Common myeloid progenitor, CD34-positive (primary cell): ENCODE measurements at regions not wholly inside any gene's neighbourhood (a gene's known extent, or its start where the extent isn't known, plus 50 kb on each side); places are given as distances from the start of the nearest gene placed in this dataset.

ENCODE experiments used
- CTCF ChIA-PET: fragments of 350-600 bp; sonication (Branson Sonifier 250); formaldehyde crosslinking; loops from one replicate; lab custom pipeline; 2021; ENCODE audit warnings: antibody characterized with exemption; lab: Charles Lee
- POLR2A ChIA-PET: fragments of 350-600 bp; sonication (Branson Sonifier 250); formaldehyde crosslinking; loops from one replicate; lab custom pipeline; 2021; ENCODE audit warnings: antibody characterized with exemption; lab: Charles Lee
- DNase-seq, 3 donors: peaks; one replicate each; pipeline versions ENCODE4 v3.0.0 to v3.0.0-alpha.2; 2013
- H3K27ac ChIP-seq, 2 experiments: 1 replicate in 1 of 2; 2 replicates in 1 of 2; pipeline ENCODE4 v1.7.0; 2013; ENCODE audit warnings: inconsistent platforms in 2 of 2, low read length in 2 of 2, mild to moderate bottlenecking in 2 of 2, low read depth in 1 of 2, moderate library complexity in 1 of 2; ENCODE audit not compliant: severe bottlenecking in 2 of 2, insufficient read depth in 1 of 2, poor library complexity in 1 of 2
- H3K27me3 ChIP-seq, 5 experiments: replicated peaks in 2 of 5; 1 replicate in 3 of 5; 2 replicates in 2 of 5; pipeline versions ENCODE4 v1.6.1 to v1.7.0; 2013; ENCODE audit warnings: low read length in 4 of 5, mild to moderate bottlenecking in 2 of 5, moderate library complexity in 2 of 5, inconsistent platforms in 1 of 5; ENCODE audit not compliant: insufficient read depth in 5 of 5, control insufficient read depth in 4 of 5
- H3K36me3 ChIP-seq, 4 experiments: 1 replicate in 2 of 4; 2 replicates in 2 of 4; pipeline versions ENCODE4 v1.6.1 to v1.7.0; 2013; ENCODE audit warnings: low read length in 3 of 4, control low read depth in 1 of 4, mild to moderate bottlenecking in 1 of 4; ENCODE audit not compliant: control insufficient read depth in 4 of 4, insufficient read depth in 4 of 4
- H3K4me1 ChIP-seq, 4 experiments: 1 replicate in 3 of 4; 2 replicates in 1 of 4; pipeline versions ENCODE4 v1.6.1 to v1.7.1; 2013; ENCODE audit warnings: low read length in 3 of 4, mild to moderate bottlenecking in 3 of 4, control low read depth in 1 of 4, inconsistent platforms in 1 of 4, moderate library complexity in 1 of 4; ENCODE audit not compliant: control insufficient read depth in 4 of 4, insufficient read depth in 4 of 4; ENCODE audit errors: control extremely low read depth in 1 of 4
- H3K4me3 ChIP-seq, 7 experiments: 1 replicate in 4 of 7; 2 replicates in 3 of 7; pipeline versions ENCODE4 v1.5.1 to v1.7.0; 2013; ENCODE audit warnings: mild to moderate bottlenecking in 7 of 7, low read length in 6 of 7, moderate library complexity in 6 of 7, inconsistent platforms in 2 of 7, low read depth in 2 of 7, control low read depth in 1 of 7; ENCODE audit not compliant: insufficient read depth in 4 of 7, control insufficient read depth in 1 of 7; ENCODE audit errors: extremely low read depth in 1 of 7
- H3K9me3 ChIP-seq, 5 experiments: 1 replicate in 4 of 5; 2 replicates in 1 of 5; pipeline versions ENCODE4 v1.6.1 to v1.7.1; 2013; ENCODE audit warnings: low read length in 4 of 5, mild to moderate bottlenecking in 2 of 5, inconsistent platforms in 1 of 5, low read depth in 1 of 5, moderate library complexity in 1 of 5; ENCODE audit not compliant: control insufficient read depth in 4 of 5, insufficient read depth in 2 of 5; ENCODE audit errors: control extremely low read depth in 1 of 5
- WGBS: methylation state at CpG from one replicate; pipeline ENCODE4 v1.1.5; 2013; ENCODE audit not compliant: insufficient coverage; 5-methylcytosine and 5-hydroxymethylcytosine counted together

DNA sequence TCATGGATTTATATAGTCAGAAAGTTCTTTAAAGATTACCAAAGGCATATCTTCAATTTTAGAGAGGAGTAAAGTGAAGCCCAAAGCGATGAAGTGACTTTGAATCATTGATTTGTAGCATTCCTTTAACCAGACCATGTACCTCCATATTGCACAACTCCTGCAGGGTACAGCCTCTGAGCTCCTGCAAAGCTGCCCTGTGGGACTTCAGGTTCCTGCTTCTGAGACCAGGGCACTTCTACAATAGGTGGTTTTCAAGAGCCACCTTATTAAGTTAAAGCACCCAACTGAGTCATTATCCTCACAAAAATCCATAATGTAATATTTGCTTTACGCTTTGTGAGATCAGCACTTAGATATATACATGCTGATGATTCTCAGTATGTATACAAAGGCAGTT, 270.7 kb upstream of the RGS17 start:
- 100% methylated on average over 1 of the region's 2 CpGs for WGBS
- H3K27me3 ChIP-seq = no peaks in the 10 kb centered on the region

DNA sequence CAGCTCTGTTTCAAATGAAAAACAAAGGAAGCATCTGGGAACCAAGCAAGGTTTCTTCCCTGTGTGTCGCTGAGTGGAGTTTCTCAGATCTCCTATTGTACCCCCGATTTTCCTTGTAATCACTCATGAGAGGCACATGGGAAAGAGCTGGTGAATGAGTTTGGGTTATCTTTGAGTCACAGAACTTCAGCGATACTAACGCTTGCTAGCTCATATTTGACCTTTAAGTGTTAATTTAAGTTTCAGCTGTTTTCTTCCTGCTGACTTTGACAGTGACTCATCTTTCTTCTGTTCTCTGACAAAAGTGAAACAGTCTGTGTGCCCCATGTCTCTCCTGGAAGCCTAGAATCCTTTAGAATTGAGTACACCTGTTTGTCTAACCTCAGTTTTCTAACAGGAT, 261.1 kb upstream of the RGS17 start:
- H3K4me3 ChIP-seq = no peak overlapping the region
- H3K9me3 ChIP-seq = no peaks in the 10 kb centered on the region
- no peak overlapping the region for H3K27ac ChIP-seq
- H3K27me3 ChIP-seq = no peaks in the 10 kb centered on the region
- no peak for DNase-seq
- WGBS = 100% methylated on average over 1 of the region's 4 CpGs
- H3K4me1 ChIP-seq = no peaks in the 10 kb centered on the region
- H3K36me3 ChIP-seq = no peaks in the 10 kb centered on the region
- ChIA-PET CTCF (no interaction called here), POLR2A (no interaction called here)

More for the DNA sequence above, 270.7 kb upstream of the RGS17 start:
- Histone ChIP-seq H3K27ac (no peak overlapping the region), H3K4me1 (no peaks in the 10 kb centered on the region), H3K36me3 (no peaks in the 10 kb centered on the region), H3K9me3 (peaks cover 0 to 3% (median 0%) of the 10 kb centered on the region in 5 experiments), H3K4me3 (no peak overlapping the region)
- DNase-seq = no peak
- CTCF ChIA-PET = no interaction called here
- POLR2A ChIA-PET = no interaction called here

DNA sequence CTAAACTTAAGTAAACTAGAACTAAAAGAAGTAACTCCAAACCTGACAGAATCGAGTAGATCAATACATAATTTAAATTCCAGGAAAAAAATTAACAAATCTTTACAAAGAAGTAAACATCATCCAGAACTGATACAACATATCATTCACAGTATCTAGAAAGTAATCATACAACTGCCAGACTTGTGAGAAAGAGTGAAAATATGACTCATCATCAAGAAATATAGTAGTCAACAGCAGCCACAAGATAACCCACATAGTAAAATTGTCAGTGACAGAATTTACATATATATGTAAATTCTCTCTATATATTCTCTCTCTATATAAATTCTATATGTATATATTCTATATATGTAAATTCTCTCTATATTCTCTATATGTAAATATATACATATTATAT, 242.8 kb upstream of the RGS17 start:
- no peak overlapping the region for H3K4me3 ChIP-seq
- H3K36me3 ChIP-seq = no peaks in the 10 kb centered on the region
- no CpG with 5 or more reads among the region's 1 CpG for WGBS
- no peaks in the 10 kb centered on the region for H3K4me1 ChIP-seq
- no peak overlapping the region for H3K27ac ChIP-seq
- ChIA-PET POLR2A (no interaction called here), CTCF (no interaction called here)
- DNase-seq = no peak
- no peaks in the 10 kb centered on the region for H3K9me3 ChIP-seq
- no peaks in the 10 kb centered on the region for H3K27me3 ChIP-seq

DNA sequence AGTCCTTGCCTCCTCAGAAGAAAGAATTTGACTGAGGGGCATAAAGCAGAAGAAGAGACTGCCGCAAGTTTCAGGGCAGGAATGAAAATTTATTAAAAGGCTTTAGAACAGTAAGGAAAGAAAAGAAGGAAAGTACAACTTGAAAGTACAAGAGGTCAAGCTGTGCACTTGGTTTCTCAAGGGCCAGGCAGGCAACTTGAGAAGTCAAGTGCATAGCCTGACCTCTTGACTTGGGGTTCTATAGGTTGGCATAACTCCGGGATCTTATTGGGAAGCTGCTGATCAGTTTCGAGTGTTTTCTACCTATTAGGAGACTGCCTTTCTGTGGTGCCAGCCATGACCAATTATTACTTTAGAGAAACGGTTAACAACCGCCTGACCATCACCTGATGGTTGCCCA, 237.0 kb upstream of the RGS17 start:
- ChIA-PET POLR2A (no interaction called here), CTCF (no interaction called here)
- no peaks in the 10 kb centered on the region for H3K4me1 ChIP-seq
- no peaks in the 10 kb centered on the region for H3K36me3 ChIP-seq
- no peak overlapping the region for H3K27ac ChIP-seq
- no peak for DNase-seq
- no peak overlapping the region for H3K4me3 ChIP-seq
- H3K27me3 ChIP-seq = no peaks in the 10 kb centered on the region
- WGBS = 100% methylated on average over 4 of the region's 5 CpGs
- H3K9me3 ChIP-seq = peaks cover 0 to 3% (median 0%) of the 10 kb centered on the region in 5 experiments

DNA sequence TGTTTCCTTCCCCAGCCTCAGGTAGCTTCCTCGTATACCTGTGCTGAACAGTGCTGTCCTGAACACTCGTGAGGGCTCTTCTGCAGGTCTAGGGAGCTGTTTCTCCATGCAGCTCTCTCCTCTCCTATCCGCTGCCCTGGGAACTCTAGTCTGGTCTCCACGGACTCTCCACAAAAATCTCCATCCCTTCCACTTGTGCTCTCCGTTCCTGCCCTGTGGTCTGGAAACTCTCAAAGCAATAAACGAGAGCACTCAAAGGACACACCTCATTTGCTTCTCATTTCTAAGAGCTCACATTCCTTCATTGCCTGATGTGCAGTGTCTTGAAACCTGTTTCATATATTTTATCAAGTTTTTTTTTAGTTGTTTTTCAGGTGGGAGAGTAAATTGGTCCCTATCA, 235.9 kb upstream of the RGS17 start:
- no peak overlapping the region for H3K4me3 ChIP-seq
- H3K27me3 ChIP-seq = no peaks in the 10 kb centered on the region
- WGBS = 92% methylated on average over 6 of the region's 6 CpGs
- POLR2A ChIA-PET = no interaction called here
- no peak overlapping the region for H3K27ac ChIP-seq
- DNase-seq = no peak
- no peaks in the 10 kb centered on the region for H3K4me1 ChIP-seq
- H3K9me3 ChIP-seq = peaks cover 0 to 3% (median 0%) of the 10 kb centered on the region in 5 experiments
- no peaks in the 10 kb centered on the region for H3K36me3 ChIP-seq
- CTCF ChIA-PET = no interaction called here

DNA sequence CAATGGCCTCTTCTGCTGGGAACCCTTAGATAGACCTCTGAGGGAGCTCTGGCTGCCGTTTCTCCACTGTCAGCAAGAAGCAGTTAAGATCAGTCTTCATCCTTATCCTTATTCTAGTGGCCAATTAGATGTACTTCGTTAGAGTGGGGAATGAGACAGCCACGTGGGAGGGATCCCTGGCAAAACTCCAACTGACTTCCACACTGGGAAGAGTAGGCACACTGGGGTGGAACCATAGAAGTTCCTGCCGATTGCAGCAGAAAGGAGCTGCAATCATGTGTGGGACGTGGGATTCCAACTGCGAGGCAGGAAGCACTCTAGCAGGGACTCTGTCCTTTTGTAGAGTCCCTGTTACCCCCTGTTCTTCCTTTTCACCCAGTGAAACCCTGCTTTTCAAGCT, 226.3 kb upstream of the RGS17 start:
- Histone ChIP-seq H3K27ac (no peak overlapping the region), H3K36me3 (no peaks in the 10 kb centered on the region), H3K4me1 (no peaks in the 10 kb centered on the region), H3K4me3 (no peak overlapping the region), H3K27me3 (no peaks in the 10 kb centered on the region), H3K9me3 (peaks cover 0 to 4% (median 0%) of the 10 kb centered on the region in 5 experiments)
- POLR2A ChIA-PET = no interaction called here
- WGBS = 73% methylated on average over 6 of the region's 6 CpGs
- no peak for DNase-seq
- CTCF ChIA-PET = no interaction called here

DNA sequence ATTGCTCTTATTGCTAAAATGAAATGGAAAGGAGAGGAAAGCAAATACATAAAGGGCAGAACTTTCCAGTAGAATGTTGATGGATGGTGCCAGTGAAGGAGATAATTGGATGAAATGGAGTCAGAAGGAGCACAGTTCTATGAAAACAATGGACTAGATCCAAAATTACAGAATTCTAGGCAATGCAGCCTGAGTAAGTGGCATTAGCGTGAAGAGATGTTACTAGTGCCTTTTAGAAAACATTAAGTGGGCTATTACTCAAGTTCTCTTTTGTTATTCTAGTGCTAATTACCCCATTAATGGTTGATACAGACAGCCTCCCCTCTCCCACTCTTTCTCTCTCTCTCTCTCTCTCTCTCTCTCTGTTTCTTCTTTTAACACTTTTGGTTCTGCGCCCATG, 209.5 kb upstream of the RGS17 start:
- H3K27ac ChIP-seq = no peak overlapping the region
- ChIA-PET POLR2A (no interaction called here), CTCF (no interaction called here)
- peaks cover 0 to 2% (median 0%) of the 10 kb centered on the region in 5 experiments for H3K27me3 ChIP-seq
- WGBS = no CpG with 5 or more reads among the region's 2 CpGs
- no peaks in the 10 kb centered on the region for H3K36me3 ChIP-seq
- no peaks in the 10 kb centered on the region for H3K4me1 ChIP-seq
- no peak for DNase-seq
- H3K9me3 ChIP-seq = no peaks in the 10 kb centered on the region
- H3K4me3 ChIP-seq = no peak overlapping the region
